C4-2B (cell line): ENCODE measurements at regions not wholly inside any gene's neighbourhood (a gene's known extent, or its start where the extent isn't known, plus 50 kb on each side); places are given as distances from the start of the nearest gene placed in this dataset.
A peak's percentile ranks its signal among the peaks of the same experiment; 100 is the strongest.

ENCODE experiments used
- H3K27ac ChIP-seq: fragments of 450-650 bp; 2 replicates; pipeline ENCODE4 v1.5.1; 2017
- ZFX ChIP-seq: fragments of 450-650 bp; IDR thresholded peaks from 2 replicates; pipeline ENCODE4 v1.6.1; 2017
- TF ChIP-seq, protein P1 (sequence below): fragments of 450-650 bp; conservative IDR thresholded peaks from 2 replicates; pipeline ENCODE4 v1.5.1; 2017; ENCODE audit warnings: mild to moderate bottlenecking

DNA sequence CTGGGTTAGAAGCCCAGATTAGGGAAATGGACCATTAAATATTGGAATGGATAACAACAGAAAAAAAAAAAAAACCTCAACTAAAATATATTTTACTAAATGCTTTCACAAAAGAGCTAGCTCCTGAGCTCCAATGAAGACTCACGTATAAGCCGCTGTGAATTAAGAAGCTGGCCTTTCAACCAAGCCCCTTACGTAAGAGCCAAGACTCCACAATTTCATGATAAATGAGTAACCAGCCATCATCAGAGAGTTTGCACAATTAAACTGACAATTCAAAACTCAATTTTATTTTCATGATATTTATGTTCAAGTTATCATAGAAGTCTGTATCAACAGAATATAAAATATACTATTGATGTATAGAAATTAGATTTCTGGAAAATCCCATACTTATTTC, 70.7 kb upstream of the HNRNPA3 start:
- no peak for TF ChIP-seq ZFX
- TF ChIP-seq, protein P1, sequence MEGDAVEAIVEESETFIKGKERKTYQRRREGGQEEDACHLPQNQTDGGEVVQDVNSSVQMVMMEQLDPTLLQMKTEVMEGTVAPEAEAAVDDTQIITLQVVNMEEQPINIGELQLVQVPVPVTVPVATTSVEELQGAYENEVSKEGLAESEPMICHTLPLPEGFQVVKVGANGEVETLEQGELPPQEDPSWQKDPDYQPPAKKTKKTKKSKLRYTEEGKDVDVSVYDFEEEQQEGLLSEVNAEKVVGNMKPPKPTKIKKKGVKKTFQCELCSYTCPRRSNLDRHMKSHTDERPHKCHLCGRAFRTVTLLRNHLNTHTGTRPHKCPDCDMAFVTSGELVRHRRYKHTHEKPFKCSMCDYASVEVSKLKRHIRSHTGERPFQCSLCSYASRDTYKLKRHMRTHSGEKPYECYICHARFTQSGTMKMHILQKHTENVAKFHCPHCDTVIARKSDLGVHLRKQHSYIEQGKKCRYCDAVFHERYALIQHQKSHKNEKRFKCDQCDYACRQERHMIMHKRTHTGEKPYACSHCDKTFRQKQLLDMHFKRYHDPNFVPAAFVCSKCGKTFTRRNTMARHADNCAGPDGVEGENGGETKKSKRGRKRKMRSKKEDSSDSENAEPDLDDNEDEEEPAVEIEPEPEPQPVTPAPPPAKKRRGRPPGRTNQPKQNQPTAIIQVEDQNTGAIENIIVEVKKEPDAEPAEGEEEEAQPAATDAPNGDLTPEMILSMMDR = no peak

DNA sequence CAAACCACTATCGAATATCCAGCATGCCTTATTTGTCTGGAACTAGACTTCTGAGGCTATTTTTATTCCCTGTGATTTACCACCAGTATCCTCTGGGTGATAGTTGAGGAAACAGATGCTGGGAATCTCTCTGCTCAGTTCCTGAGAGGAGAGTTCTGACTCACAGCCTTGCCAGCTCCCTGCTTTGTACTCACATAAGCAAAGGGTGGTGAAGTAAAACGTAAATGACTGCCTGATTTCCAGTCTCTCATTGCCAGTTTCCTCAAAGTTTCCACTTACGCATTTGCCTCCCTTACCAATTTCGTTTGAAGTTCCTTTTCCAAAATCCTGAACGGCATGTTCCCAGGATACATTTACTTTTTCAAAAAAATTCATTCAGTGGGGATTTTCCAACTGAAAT, 69.2 kb upstream of the HNRNPA3 start:
- no peak for TF ChIP-seq ZFX
- TF ChIP-seq, protein P1 = no peak
- H3K27ac ChIP-seq = no peak overlapping the region

More for the DNA sequence above, 70.7 kb upstream of the HNRNPA3 start:
- no peak overlapping the region for H3K27ac ChIP-seq

GRCh38 chr2:177147093-177147694, 65.4 kb upstream of the HNRNPA3 start:
- H3K27ac ChIP-seq = no peak overlapping the region
- TF ChIP-seq, protein P1 = peak; percentile 69
- no peak for TF ChIP-seq ZFX

- H3K27ac ChIP-seq = no peak overlapping the region
- TF ChIP-seq ZFX = no peak
- TF ChIP-seq, protein P1 = no peak
Observed at GRCh38 chr2:177147834-177148445, 64.7 kb upstream of the HNRNPA3 start.

DNA sequence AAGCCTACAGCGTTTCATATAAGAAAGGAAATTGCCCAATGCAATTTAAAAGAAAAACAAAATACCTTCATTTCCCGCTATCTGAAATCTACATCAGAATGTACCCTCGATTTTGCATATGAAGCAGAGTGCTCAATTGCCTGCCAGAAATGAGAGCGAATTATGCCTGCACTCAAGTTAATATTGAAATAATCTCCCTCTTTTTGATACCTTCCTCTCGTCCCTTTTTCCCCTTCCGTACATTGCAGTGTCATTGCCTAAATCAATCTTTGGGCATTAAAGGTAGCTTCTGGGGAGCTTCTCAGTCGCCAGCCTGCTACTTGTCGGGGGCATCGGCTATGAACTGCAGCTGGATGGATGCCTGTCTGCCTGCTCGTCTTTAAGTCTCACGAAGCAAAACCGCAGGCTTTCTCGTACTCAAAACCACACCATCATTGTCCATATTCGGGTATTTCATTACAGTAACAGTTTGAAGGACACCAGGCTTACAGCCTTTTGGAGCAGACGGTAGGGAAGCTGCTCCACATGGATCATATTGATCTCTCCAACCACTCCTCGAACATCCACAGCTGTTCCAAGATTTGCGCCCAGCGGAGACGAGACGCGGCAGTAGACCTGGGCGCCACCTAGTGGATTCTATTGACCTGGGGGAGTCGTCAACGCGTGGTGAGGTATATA, 64.0 kb upstream of the HNRNPA3 start:
- H3K27ac ChIP-seq = no peak overlapping the region
- TF ChIP-seq, protein P1 = peak; percentile 95
- no peak for TF ChIP-seq ZFX

- TF ChIP-seq ZFX = no peak
- TF ChIP-seq, protein P1 = peak; percentile 76
Observed at GRCh38 chr2:177149155-177149503, 63.5 kb upstream of the HNRNPA3 start.

DNA sequence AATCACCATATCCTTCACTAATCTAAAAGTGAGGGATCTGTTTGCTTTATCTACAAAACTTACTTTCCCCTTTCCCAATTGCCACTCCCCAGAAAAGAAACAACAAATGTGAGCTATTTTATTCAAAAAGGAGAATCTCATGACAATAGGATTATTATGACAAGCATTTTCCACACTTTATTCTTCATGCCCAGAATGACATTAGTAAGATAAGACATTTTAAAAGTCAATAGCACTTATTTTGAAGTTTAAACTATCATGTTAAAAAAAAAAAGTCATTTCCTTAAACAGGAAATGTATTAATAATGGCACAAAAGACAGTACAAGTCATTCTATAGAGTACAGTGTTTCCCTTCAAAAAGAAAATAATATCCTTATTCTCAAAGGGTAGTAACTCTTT, 58.8 kb upstream of the HNRNPA3 start:
- H3K27ac ChIP-seq = no peak overlapping the region
- TF ChIP-seq, protein P1 = no peak
- no peak for TF ChIP-seq ZFX

More at GRCh38 chr2:177149155-177149503, 63.5 kb upstream of the HNRNPA3 start:
- no peak overlapping the region for H3K27ac ChIP-seq
